22Rv1 (cell line): ENCODE measurements at regions not wholly inside any gene's neighbourhood (a gene's known extent, or its start where the extent isn't known, plus 50 kb on each side); places are given as distances from the start of the nearest gene placed in this dataset.

Experiments used
- ZFX ChIP-seq: fragments of 450-650 bp; IDR thresholded peaks from 2 replicates; pipeline ENCODE4 v1.6.1; 2017; ENCODE audit warnings: antibody characterized with exemption, borderline replicate concordance
- TF ChIP-seq, protein P1 (sequence below): fragments of 450-650 bp; IDR thresholded peaks from 2 replicates; pipeline ENCODE4 v1.5.1; 2017; ENCODE audit warnings: mild to moderate bottlenecking

DNA sequence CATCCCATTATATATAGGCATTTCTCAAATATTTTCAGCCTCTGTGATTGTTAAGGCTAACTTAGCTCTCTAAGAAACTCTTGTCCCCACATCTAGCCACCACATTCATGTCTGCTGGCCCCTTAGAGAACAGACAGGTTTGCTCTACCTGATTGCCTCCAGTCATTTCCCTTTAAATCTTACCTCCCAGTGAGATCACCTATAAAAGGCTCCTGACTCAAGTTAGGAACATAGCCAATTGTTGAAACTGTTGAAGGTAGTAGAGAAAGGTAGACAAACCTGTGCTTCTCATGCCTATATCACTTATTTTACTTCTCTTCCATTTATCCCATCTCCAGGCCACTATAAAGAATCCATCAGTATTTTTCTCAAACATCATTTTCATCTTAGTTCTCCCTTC, 771.4 kb downstream of the DIAPH3 start:
- no peak for TF ChIP-seq ZFX
- TF ChIP-seq, protein P1, sequence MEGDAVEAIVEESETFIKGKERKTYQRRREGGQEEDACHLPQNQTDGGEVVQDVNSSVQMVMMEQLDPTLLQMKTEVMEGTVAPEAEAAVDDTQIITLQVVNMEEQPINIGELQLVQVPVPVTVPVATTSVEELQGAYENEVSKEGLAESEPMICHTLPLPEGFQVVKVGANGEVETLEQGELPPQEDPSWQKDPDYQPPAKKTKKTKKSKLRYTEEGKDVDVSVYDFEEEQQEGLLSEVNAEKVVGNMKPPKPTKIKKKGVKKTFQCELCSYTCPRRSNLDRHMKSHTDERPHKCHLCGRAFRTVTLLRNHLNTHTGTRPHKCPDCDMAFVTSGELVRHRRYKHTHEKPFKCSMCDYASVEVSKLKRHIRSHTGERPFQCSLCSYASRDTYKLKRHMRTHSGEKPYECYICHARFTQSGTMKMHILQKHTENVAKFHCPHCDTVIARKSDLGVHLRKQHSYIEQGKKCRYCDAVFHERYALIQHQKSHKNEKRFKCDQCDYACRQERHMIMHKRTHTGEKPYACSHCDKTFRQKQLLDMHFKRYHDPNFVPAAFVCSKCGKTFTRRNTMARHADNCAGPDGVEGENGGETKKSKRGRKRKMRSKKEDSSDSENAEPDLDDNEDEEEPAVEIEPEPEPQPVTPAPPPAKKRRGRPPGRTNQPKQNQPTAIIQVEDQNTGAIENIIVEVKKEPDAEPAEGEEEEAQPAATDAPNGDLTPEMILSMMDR: no peak
